Middle frontal gyrus (tissue), 1 donor: ENCODE measurements at regions not wholly inside any gene's neighbourhood (a gene's known extent, or its start where the extent isn't known, plus 50 kb on each side); places are given as distances from the start of the nearest gene placed in this dataset.

Source experiments
- DNase-seq: peaks from one replicate; pipeline ENCODE4 v3.0.0-alpha.2; 2015; ENCODE audit warnings: low spot score; ENCODE audit errors: extremely low spot score

GRCh38 chr3:194738254-194739093 is 52.8 kb downstream of the FAM43A start:
- DNase-seq, result peak; percentile 83

DNA sequence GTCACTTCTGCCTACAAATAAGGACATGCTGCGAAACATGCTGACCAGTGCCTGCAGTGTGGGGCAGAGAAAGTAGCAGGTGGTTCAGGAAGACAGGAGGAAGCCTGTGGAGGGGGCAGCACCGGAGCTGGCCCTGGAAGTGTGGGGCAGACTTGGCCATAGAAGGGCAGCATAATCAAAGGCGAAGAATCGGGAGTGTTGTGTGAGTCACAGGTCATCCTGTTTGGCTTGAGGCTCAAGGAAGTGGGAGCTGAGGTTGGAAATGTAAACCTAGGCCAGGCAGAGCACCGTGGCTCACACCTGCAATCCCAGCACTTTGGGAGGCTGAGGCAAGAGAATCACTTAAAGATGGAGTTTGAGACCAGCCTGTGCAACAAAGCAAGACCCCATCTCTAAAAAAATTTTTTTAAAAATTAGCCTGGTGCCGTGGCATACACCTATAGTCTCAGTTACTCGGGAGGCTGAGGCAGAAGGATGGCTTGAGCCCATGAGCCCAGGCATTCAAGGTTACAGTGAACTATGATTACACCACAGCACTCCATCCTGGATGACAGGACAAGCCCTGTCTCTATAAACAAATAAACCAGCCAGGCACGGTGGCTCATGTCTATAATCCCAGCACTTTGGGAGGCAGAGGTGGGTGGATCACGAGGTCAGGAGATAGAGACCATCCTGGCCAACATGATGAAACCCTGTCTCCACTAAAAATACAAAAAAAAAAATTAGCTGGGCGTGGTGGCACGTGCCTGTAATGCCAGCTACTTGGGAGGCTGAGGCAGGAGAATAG is 54.0 kb downstream of the FAM43A start:
- DNase-seq, result no peak

DNA sequence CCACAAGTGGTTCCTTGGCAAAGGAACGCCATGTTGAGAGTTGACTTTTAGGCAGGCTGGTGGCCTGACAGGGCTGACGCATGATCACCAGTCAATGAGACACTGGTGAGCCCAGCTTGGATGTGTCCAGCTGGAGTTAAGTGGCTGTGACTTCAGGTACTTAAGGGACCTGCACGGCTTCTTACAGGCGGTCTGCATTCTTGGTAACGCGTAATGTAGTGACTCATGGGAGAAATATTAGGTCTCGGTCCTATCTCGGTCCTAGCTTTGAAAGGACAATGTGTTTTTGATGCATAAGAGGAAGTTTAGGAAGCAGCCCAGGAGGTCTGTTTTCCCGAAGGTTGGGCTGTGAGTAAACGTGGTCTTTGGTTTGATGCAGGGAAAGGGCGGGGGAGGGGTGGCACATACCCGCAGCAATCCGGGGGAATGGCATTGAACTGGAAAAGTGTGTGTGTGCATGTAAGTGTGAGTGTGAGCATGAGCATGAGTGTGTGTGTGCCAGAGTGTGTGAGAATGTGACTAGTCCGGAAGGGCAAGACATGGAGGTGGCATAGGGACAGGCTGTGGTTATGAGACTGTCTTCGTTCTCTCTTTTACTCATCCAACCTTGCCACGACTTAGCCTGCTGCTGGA is 55.3 kb downstream of the FAM43A start:
- no peak for DNase-seq

GRCh38 chr3:194741916-194742315 is 56.2 kb downstream of the FAM43A start:
- no peak for DNase-seq

DNA sequence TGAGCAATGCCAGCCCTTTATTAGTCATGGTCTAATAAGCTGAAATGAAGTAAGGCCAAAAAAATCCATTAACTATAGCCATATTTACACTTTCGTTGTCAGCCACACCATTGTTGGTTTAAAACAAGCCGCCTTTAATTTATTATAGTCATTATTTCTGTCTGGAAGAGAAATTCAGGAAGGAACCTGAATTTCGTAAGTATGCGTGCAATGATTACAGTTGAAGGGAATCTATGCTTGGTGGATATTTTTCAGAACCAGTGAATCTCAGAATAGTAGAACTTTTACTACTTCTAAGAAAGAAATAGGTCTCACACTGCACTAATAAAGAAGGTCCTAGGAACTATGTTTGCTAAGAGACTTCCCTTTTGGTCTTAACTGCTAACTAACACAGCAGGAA is 59.1 kb downstream of the FAM43A start:
- DNase-seq, result no peak

GRCh38 chr3:194745422-194746184 is 59.9 kb downstream of the FAM43A start:
- no peak for DNase-seq

- no peak for DNase-seq
Measured at GRCh38 chr3:194748225-194748624, 62.5 kb downstream of the FAM43A start.

- no peak for DNase-seq
Measured at GRCh38 chr3:194749631-194750490, 64.2 kb downstream of the FAM43A start.

GRCh38 chr3:194750491-194750828 is 64.8 kb downstream of the FAM43A start:
- no peak for DNase-seq

DNA sequence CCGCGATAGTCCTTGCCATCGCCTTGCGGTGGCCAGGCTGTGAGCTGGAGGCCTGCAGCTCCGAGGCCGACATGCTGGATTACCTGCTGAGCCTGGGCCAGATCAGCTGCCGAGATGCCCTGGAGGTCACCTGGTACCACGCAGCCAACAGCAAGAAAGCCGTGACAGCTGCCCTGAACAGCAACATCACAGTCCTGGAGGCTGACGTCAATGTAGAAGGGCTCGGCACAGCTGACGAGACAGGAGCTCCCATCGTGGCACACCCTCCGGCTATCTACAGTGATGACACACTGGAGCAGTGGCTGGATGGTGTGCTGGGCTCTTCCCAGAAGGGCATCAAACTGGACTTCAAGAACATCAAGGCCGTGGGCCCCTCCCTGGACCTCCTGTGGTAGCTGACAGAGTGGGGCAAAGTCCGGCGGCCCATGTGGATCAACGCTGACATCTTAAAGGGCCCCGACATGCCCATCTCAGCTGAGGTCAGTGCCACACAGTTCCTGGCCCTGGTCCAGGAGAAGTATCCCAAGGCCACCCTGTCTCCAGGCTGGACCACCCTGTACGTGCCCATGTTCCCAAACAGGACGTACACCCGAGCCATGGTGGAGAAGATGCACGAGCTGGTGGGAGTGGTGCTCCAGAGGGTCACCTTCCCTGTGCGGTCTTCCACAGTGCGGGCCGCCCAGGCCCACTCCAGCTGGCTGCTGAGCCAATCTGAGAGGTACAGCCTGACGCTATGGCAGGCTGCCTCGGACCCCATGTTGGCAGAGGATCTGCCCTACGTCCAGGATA is 70.2 kb downstream of the FAM43A start:
- no peak for DNase-seq

DNA sequence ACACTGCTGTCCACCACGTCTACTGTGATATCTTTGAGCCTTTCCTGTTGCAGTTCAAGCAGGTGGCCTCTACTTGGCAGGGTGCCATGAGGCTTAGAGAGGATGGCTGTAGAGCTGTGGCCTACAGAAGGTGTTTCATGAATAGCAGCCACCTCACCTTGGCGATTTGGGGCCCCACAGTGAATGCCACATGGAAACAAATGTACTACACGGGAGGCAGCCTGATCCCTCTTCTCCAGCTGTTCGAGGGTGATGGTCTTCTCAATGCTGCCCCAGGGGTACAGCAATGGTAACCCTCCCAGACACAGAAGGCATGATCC is 70.7 kb downstream of the FAM43A start:
- no peak for DNase-seq

GRCh38 chr3:194756791-194757325 is 71.2 kb downstream of the FAM43A start:
- peak; percentile 86 for DNase-seq

DNA sequence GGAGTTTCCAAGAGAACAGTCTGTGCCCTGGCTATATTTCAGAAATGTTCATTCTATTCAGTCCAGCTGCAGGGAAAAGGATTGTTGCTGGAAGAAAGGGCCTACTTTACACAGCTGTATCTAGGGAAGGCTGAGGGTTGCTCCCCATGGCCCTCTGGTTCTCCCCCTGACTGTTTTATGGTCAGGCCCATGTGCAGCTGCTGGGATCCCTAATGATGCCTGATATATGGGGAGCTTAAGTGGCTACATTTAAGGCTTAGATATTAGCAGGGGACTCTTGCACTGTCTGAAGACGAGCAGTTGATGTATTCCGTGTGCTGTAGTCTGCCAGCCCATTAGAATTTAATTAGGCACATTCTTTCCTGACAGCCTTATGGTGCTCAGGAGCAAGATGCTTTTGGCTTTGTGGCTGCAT is 72.0 kb downstream of the FAM43A start:
- no peak for DNase-seq

DNA sequence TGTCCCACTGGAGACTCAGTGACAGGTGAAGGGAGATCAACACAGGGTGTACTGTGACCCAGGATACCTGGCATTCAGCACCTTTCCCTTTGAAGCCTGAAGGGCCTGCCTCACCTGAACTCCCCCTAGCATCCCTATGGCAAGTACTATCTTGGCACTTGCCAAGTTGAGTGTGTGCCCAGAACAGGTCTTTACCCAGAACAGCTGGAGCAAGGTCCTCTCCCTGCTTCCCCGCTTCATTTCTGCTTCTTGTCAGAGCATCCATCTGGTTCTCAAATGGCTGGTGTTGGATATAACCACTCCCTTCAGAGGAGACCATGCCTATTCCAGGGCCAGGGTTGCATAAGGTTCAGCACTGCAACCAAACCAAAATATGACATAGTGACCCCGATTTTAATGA is 73.0 kb downstream of the FAM43A start:
- DNase-seq, result no peak

- DNase-seq, result no peak
Measured at GRCh38 chr3:194760494-194761137, 74.9 kb downstream of the FAM43A start.

DNA sequence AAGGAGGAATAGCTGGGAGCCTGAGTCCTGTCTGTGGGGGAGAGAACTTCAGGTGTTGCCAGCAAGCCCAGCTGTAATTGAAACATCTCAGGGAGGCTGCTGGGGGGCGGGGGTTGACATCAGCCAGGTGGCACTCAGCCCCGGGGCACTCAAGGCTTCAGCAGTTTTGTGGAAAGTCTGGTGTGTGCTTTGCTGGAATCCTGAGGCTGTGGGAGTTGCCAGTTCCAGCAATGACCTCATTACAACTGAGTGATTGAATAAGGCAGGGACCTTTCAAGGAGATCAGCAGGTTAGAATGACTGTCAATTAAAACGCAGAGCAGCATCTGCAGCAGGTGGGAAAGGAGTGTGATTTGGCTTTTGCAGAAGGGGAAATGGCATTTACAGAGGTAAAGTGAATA is 75.7 kb downstream of the FAM43A start:
- DNase-seq, result no peak

DNA sequence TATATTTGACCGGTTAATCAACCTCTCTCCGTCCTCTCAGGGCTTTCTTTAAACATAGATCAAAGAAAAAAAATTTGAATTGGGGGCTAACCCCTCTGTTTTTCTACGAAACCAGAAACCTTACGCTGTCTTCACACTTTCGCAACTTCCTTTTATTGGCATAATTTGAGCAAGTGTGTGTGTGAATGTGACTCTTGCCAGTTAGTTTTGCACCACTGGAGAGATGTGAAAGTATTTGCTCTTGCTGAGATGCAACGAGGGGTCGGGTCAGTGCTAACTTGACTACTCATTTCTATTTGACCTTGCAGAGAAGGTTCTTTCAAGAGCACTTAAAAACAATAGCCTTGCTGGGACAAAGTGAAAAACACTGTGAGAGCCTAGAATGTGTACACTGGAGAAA is 81.2 kb downstream of the FAM43A start:
- no peak for DNase-seq

DNA sequence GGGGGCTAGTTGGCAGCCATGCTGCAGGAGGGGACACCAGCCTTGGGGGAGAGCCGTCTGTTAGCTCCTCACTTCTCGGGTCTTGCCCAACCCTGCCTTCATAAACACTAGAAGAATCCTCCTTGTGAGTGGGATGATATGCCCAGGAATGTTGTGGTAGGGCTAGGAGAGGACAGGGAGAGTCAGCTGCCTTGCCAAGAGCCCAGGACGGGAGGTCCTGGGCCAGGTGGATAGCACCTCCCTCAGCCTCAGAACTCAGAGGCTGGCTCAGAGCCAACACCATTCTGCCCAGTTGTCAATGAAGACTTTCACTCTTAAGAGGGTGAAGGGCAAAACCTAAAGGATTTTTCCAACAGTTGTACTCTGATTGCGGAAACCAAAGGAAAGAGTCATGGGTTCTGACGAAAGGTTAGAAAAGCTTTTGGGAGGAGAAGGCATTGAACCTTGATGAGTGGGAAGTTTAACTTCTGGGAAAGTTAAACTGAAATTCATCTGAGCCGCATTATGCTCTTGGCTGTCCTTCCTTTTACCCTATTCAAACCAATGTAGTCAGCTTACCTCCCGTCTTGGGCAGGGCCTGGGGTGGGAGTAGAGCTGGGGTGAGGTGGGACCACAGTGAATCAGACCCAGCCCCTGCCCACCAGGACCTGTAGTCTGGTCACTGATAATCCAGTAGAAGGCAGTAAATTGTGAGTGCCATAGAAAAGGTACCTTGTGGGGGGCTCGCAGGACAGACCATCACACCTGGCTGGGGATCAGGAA is 81.9 kb downstream of the FAM43A start:
- DNase-seq, result no peak
